K562 (cell line): ENCODE measurements at regions not wholly inside any gene's neighbourhood (a gene's known extent, or its start where the extent isn't known, plus 50 kb on each side); places are given as distances from the start of the nearest gene placed in this dataset.

ENCODE experiments used
- CCAR2 ChIP-seq: fragments of 200-400 bp; formaldehyde crosslinking; IDR thresholded peaks from 2 replicates; pipeline ENCODE4 v1.6.1; 2017; ENCODE audit warnings: mild to moderate bottlenecking, low read depth, low read length
- CEBPB ChIP-seq: fragments of 450-650 bp; IDR thresholded peaks from 2 replicates; pipeline ENCODE4 v1.6.1; 2016; ENCODE audit warnings: missing genetic modification characterization, missing compliant biosample characterization
- E2F1 ChIP-seq: sonication (generic); formaldehyde crosslinking; IDR thresholded peaks from 2 replicates; pipeline ENCODE4 v1.8.1; 2023; ENCODE audit warnings: mild to moderate bottlenecking, missing genetic modification reagents, moderate library complexity
- HCFC1 ChIP-seq: IDR thresholded peaks from 2 replicates; pipeline ENCODE4 v1.6.1; 2012; ENCODE audit warnings: low read depth, low read length, improper control_type of control experiment
- MYC ChIP-seq, 2 experiments: fragments of 250-450 bp in 1 of 2; sonication (Bioruptor Pico) in 1 of 2; IDR thresholded peaks; 2 replicates each; pipeline versions ENCODE4 v1.5.1 to v1.6.1; 2012 to 2021; ENCODE audit warnings: low read depth in 2 of 2, borderline replicate concordance in 1 of 2, improper control_type of control experiment in 1 of 2, low read length in 1 of 2, mild to moderate bottlenecking in 1 of 2, moderate library complexity in 1 of 2
- MYNN ChIP-seq, 2 experiments: sonication (generic); formaldehyde crosslinking in 1 of 2; IDR thresholded peaks; 2 replicates each; pipeline versions ENCODE4 v1.5.0 to v1.6.1; 2016 to 2020; ENCODE audit warnings: antibody characterized with exemption in 1 of 2, missing genetic modification reagents in 1 of 2
- REST ChIP-seq, 2 experiments: fragments of 450-650 bp; formaldehyde crosslinking in 1 of 2; IDR thresholded peaks; 2 replicates each; pipeline versions ENCODE4 v1.4.0 to v1.6.1; 2014 to 2020; ENCODE audit warnings: mild to moderate bottlenecking in 2 of 2, borderline replicate concordance in 1 of 2, low read depth in 1 of 2
- SIRT6 ChIP-seq: IDR thresholded peaks from one replicate; pipeline ENCODE4 v1.6.1; 2012; ENCODE audit warnings: low read depth, mild to moderate bottlenecking, control low read depth, inconsistent platforms, low read length, moderate library complexity
- TRIM28 ChIP-seq: fragments of 450-650 bp; IDR thresholded peaks from 2 replicates; pipeline ENCODE4 v1.6.1; 2017

- TF ChIP-seq E2F1 (CRISPR knock-in tag) (no peak), CCAR2 (no peak), REST (IDR thresholded peaks at IDR 0.05; ENCODE audit: borderline replicate concordance) (no peak), REST (CRISPR knock-in tag; IDR thresholded peaks at IDR 0.05; ENCODE audit: low read depth) (no peak), SIRT6 (no peak), TRIM28 (no peak), CEBPB (tag) (no peak), MYC (IDR thresholded peaks at IDR 0.05; ENCODE audit: low read depth, low read length) (no peak), MYC (CRISPR knock-in tag; IDR thresholded peaks at IDR 0.05; ENCODE audit: borderline replicate concordance, low read depth) (no peak), MYNN (IDR thresholded peaks at IDR 0.05) (no peak), MYNN (CRISPR knock-in tag; IDR thresholded peaks at IDR 0.05) (no peak), HCFC1 (no peak)
These were observed 1170.0 kb downstream of the XPNPEP1 start for GRCh38 chr10:108753326-108753725.
